ENCODE measurements at regions not wholly inside any gene's neighbourhood (a gene's known extent, or its start where the extent isn't known, plus 50 kb on each side); places are given as distances from the start of the nearest gene placed in this dataset.
A peak's percentile ranks its signal among the peaks of the same experiment; 100 is the strongest.

GRCh38 chr1:83516369-83516768 is 482.6 kb downstream of the TTLL7 start:
- ChIA-PET POLR2A (no interaction called here), CTCF (no interaction called here)
- peaks cover 0 to 35% (median 3%) of the 10 kb centered on the region in 5 donors for H3K36me3 Mint-ChIP-seq
- no peaks in the 10 kb centered on the region for H3K27me3 Mint-ChIP-seq
- Histone ChIP-seq H3K4me3 (ENCODE audit: low read length) (no peak overlapping the region), H3K27ac (ENCODE audit: low read depth, low read length) (no peak overlapping the region), H3K36me3 (ENCODE audit: control insufficient read depth in 2 of 3, insufficient read depth in 3 of 3, low read length in 3 of 3) (no peaks in the 10 kb centered on the region), H3K9me3 (ENCODE audit: control insufficient read depth in 2 of 3, low read length in 3 of 3) (no peaks in the 10 kb centered on the region), H3K4me1 (ENCODE audit: control insufficient read depth in 2 of 2, insufficient read depth in 2 of 2, low read length in 2 of 2) (peaks cover 0 to 4% of the 10 kb centered on the region in 2 donors), H3K27me3 (ENCODE audit: control insufficient read depth in 2 of 2, insufficient read depth in 2 of 2, low read length in 2 of 2) (no peaks in the 10 kb centered on the region)
- peaks cover 0 to 35% (median 27%) of the 10 kb centered on the region in 7 donors for H3K4me1 Mint-ChIP-seq
- peak overlapping the region in 1 of 9 donors; percentile 82 for H3K27ac Mint-ChIP-seq
- peaks cover 0 to 19% (median 0%) of the 10 kb centered on the region in 11 donors for H3K9me3 Mint-ChIP-seq
- DNase-seq = no peak
- intact Hi-C loops (cut with micrococcal nuclease) = loop anchor here in 1 of 2 donors (5.0 kb wide), 1 partner anchor 34 kb away; no protein-coding TSS in a partner anchor
- no peak for ATAC-seq
- H3K4me3 Mint-ChIP-seq = no peak overlapping the region

- Mint-ChIP-seq H3K27me3 (no peaks in the 10 kb centered on the region), H3K4me1 (peaks cover 0 to 31% (median 26%) of the 10 kb centered on the region in 7 donors), H3K27ac (peak overlapping the region in 2 of 9 donors; percentile 6 to 82), H3K9me3 (peaks cover 0 to 20% (median 0%) of the 10 kb centered on the region in 11 donors), H3K4me3 (no peak overlapping the region), H3K36me3 (peaks cover 0 to 34% (median 3%) of the 10 kb centered on the region in 5 donors)
- H3K4me3 ChIP-seq (ENCODE audit: low read length) = no peak overlapping the region
- intact Hi-C loops (cut with micrococcal nuclease) = loop anchor here in 1 of 2 donors (5.0 kb wide), 1 partner anchor 33 kb away; no protein-coding TSS in a partner anchor
- POLR2A ChIA-PET = no interaction called here
- H3K9me3 ChIP-seq (ENCODE audit: control insufficient read depth in 2 of 3, low read length in 3 of 3) = no peaks in the 10 kb centered on the region
- DNase-seq = no peak
- no peak for ATAC-seq
- H3K27ac ChIP-seq (ENCODE audit: low read depth, low read length) = no peak overlapping the region
- no peaks in the 10 kb centered on the region for H3K27me3 ChIP-seq (ENCODE audit: control insufficient read depth in 2 of 2, insufficient read depth in 2 of 2, low read length in 2 of 2)
- CTCF ChIA-PET = no interaction called here
- peaks cover 0 to 5% of the 10 kb centered on the region in 2 donors for H3K4me1 ChIP-seq (ENCODE audit: control insufficient read depth in 2 of 2, insufficient read depth in 2 of 2, low read length in 2 of 2)
- no peaks in the 10 kb centered on the region for H3K36me3 ChIP-seq (ENCODE audit: control insufficient read depth in 2 of 3, insufficient read depth in 3 of 3, low read length in 3 of 3)
Observed at GRCh38 chr1:83515578-83516154, 483.3 kb downstream of the TTLL7 start.

- POLR2A ChIA-PET = no interaction called here
- Histone ChIP-seq H3K27me3 (ENCODE audit: control insufficient read depth in 2 of 2, insufficient read depth in 2 of 2, low read length in 2 of 2) (no peaks in the 10 kb centered on the region), H3K27ac (ENCODE audit: low read depth, low read length) (no peak overlapping the region), H3K4me3 (ENCODE audit: low read length) (no peak overlapping the region), H3K9me3 (ENCODE audit: control insufficient read depth in 2 of 3, low read length in 3 of 3) (no peaks in the 10 kb centered on the region), H3K4me1 (ENCODE audit: control insufficient read depth in 2 of 2, insufficient read depth in 2 of 2, low read length in 2 of 2) (peaks cover 6 to 29% of the 10 kb centered on the region in 2 donors), H3K36me3 (ENCODE audit: control insufficient read depth in 2 of 3, insufficient read depth in 3 of 3, low read length in 3 of 3) (no peaks in the 10 kb centered on the region)
- ATAC-seq (no peak), DNase-seq (no peak)
- Mint-ChIP-seq H3K9me3 (peaks cover 0 to 22% (median 0%) of the 10 kb centered on the region in 11 donors), H3K27me3 (no peaks in the 10 kb centered on the region), H3K27ac (peak overlapping the region in 2 of 9 donors; percentile 12 to 66), H3K4me3 (no peak overlapping the region), H3K36me3 (peaks cover 0 to 47% (median 3%) of the 10 kb centered on the region in 5 donors), H3K4me1 (peaks cover 9 to 57% (median 54%) of the 10 kb centered on the region in 7 donors)
- CTCF ChIA-PET = no interaction called here
- intact Hi-C loops (cut with micrococcal nuclease) = no loop called here
Observed at GRCh38 chr1:83512373-83513193, 486.3 kb downstream of the TTLL7 start.

GRCh38 chr1:83511146-83511726 is 487.7 kb downstream of the TTLL7 start:
- ChIA-PET POLR2A (interaction anchor here (0.6 to 1.5 kb wide), 2 partner anchors 10 to 1068 kb away, joined by 3 to 5 read pairs; no protein-coding TSS in a partner anchor), CTCF (interaction anchor here (0.6 kb wide), 1 partner anchor 252 kb away, joined by 3 read pairs; no protein-coding TSS in a partner anchor)
- DNase-seq (no peak), ATAC-seq (no peak)
- no peaks in the 10 kb centered on the region for H3K27me3 Mint-ChIP-seq
- H3K36me3 ChIP-seq (ENCODE audit: control insufficient read depth in 2 of 3, insufficient read depth in 3 of 3, low read length in 3 of 3) = no peaks in the 10 kb centered on the region
- peaks cover 6 to 36% of the 10 kb centered on the region in 2 donors for H3K4me1 ChIP-seq (ENCODE audit: control insufficient read depth in 2 of 2, insufficient read depth in 2 of 2, low read length in 2 of 2)
- peaks cover 14 to 62% (median 59%) of the 10 kb centered on the region in 7 donors for H3K4me1 Mint-ChIP-seq
- H3K27me3 ChIP-seq (ENCODE audit: control insufficient read depth in 2 of 2, insufficient read depth in 2 of 2, low read length in 2 of 2) = no peaks in the 10 kb centered on the region
- no peak overlapping the region for H3K4me3 ChIP-seq (ENCODE audit: low read length)
- H3K27ac ChIP-seq (ENCODE audit: low read depth, low read length) = no peak overlapping the region
- H3K27ac Mint-ChIP-seq = peak overlapping the region in 3 of 9 donors; percentile 4 to 99 (median 66)
- H3K9me3 ChIP-seq (ENCODE audit: control insufficient read depth in 2 of 3, low read length in 3 of 3) = no peaks in the 10 kb centered on the region
- peaks cover 0 to 22% (median 0%) of the 10 kb centered on the region in 11 donors for H3K9me3 Mint-ChIP-seq
- intact Hi-C loops (cut with micrococcal nuclease) = no loop called here
- H3K4me3 Mint-ChIP-seq = peak overlapping the region in 1 of 10 donors; percentile 13
- peaks cover 0 to 52% (median 3%) of the 10 kb centered on the region in 5 donors for H3K36me3 Mint-ChIP-seq

- Mint-ChIP-seq H3K36me3 (peaks cover 3 to 50% (median 14%) of the 10 kb centered on the region in 5 donors), H3K27me3 (no peaks in the 10 kb centered on the region), H3K4me1 (peaks cover 17 to 73% (median 64%) of the 10 kb centered on the region in 7 donors), H3K9me3 (peaks cover 0 to 28% (median 6%) of the 10 kb centered on the region in 11 donors), H3K4me3 (peak overlapping the region in 7 of 10 donors; percentile 7 to 96 (median 73)), H3K27ac (peak overlapping the region; percentile 71 to 99 (median 95))
- ChIA-PET CTCF (interaction anchor here (2.4 kb wide), 1 partner anchor 11 kb away, joined by 14 read pairs; no protein-coding TSS in a partner anchor), POLR2A (interaction anchor here (1.2 kb wide), 2 partner anchors 11 to 56 kb away, joined by 3 to 4 read pairs; no protein-coding TSS in a partner anchor)
- no peaks in the 10 kb centered on the region for H3K36me3 ChIP-seq (ENCODE audit: control insufficient read depth in 2 of 3, insufficient read depth in 3 of 3, low read length in 3 of 3)
- H3K9me3 ChIP-seq (ENCODE audit: control insufficient read depth in 2 of 3, low read length in 3 of 3) = no peaks in the 10 kb centered on the region
- DNase-seq (no peak), ATAC-seq (no peak)
- intact Hi-C loops (cut with micrococcal nuclease) = loop anchor here (5.0 to 10.0 kb wide), 5 partner anchors 165 to 1695 kb away; partner anchors contain the start of gene SYDE2 (in 1 of the 2)
- H3K27me3 ChIP-seq (ENCODE audit: control insufficient read depth in 2 of 2, insufficient read depth in 2 of 2, low read length in 2 of 2) = no peaks in the 10 kb centered on the region
- no peak overlapping the region for H3K4me3 ChIP-seq (ENCODE audit: low read length)
- peaks cover 6 to 36% of the 10 kb centered on the region in 2 donors for H3K4me1 ChIP-seq (ENCODE audit: control insufficient read depth in 2 of 2, insufficient read depth in 2 of 2, low read length in 2 of 2)
- peak overlapping the region; percentile 76 for H3K27ac ChIP-seq (ENCODE audit: low read depth, low read length)
Observed at GRCh38 chr1:83509301-83509781, 489.6 kb downstream of the TTLL7 start.
